ENCODE measurements at regions not wholly inside any gene's neighbourhood (a gene's known extent, or its start where the extent isn't known, plus 50 kb on each side); places are given as distances from the start of the nearest gene placed in this dataset.

DNA sequence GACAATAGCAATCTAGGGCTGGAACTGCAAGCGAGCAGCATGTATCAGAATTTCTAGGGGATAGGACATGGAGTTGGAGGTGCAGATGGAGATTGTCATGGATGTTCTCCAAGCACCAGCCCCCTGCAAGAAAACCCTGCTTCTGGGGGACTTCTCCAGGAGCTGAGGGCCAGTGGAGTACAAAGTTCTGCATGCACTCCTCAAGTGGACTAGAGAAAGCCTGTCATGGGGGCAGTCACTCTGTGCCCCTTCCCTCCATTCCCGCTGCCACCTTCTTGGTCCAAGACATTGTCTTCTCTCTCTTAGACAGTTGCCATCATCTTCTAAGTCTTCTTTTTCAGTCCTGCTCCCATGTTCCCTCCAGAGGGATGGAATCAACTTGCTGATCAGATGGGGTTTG lies 87.9 kb downstream of the AIPL1 start:
- H3K27me3 ChIP-seq (ENCODE audit: control insufficient read depth, insufficient read depth, low read length), result peaks cover 7% of the 10 kb centered on the region
- TF ChIP-seq CTCF (IDR thresholded peaks at IDR 0.05; ENCODE audit: insufficient read depth, low read length, poor library complexity, severe bottlenecking), result no peak

DNA sequence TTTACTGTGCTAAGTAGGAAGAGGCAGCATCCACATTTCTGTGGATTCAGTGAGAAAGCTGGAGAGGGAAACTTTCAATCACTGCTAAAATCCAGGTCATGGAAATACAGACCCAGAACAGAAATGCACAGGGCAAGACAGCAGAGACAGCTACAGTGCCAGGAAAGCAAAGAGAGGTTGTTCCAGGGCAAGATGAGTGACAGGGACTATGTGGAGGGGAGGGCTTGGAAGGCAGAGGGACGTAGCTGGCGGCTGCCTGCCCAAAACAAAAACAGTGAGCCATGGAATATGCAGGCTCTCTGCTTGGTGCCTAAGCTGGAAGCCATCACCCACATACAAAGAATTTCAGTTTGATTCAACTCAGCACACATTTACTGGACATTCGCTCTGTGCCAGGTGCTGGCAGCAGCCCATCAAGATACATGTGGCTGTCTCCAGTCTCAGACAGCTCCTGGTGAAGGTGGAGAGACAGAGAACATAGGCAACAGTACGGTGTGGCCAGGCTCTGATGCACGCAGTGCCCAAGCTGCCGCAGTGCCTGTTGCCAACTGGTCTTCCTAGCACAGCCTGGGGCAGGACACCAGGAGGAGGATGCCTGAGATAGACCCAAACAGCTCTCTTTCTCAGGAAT lies 88.7 kb downstream of the AIPL1 start:
- Histone ChIP-seq H3K4me3 (ENCODE audit: low read depth, low read length) (no peak overlapping the region), H3K27me3 (ENCODE audit: control insufficient read depth, insufficient read depth, low read length) (peaks cover 7% of the 10 kb centered on the region), H3K36me3 (ENCODE audit: control insufficient read depth, insufficient read depth, low read length) (no peaks in the 10 kb centered on the region)
- TF ChIP-seq CTCF (IDR thresholded peaks at IDR 0.05; ENCODE audit: insufficient read depth, low read length, poor library complexity, severe bottlenecking), result no peak
- DNase-seq (ENCODE audit: low read depth), result no peak

More for the DNA sequence above, 87.9 kb downstream of the AIPL1 start:
- H3K36me3 ChIP-seq (ENCODE audit: control insufficient read depth, insufficient read depth, low read length), result no peaks in the 10 kb centered on the region
- DNase-seq (ENCODE audit: low read depth), result no peak
- no peak overlapping the region for H3K4me3 ChIP-seq (ENCODE audit: low read depth, low read length)

DNA sequence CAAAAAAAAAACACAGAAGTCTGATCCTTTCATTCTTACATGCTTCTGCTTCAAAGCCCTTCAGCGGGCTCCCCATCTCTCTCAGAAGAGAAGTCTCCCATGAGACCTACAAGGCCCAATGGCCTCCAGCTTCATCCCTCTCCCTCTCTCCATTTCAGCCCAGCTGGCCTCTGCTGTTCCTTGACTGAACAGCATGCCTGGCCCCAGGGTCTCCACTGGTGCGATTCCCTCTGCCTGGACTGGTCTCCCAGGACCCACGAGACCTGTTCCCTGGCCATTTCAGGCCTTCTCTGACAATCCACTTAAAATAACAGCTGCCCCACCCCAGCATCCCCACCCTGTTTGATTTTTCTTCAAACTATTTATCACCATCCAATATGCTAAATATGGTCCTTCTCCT lies 91.2 kb downstream of the AIPL1 start:
- no peak for TF ChIP-seq CTCF (IDR thresholded peaks at IDR 0.05; ENCODE audit: insufficient read depth, low read length, poor library complexity, severe bottlenecking)
- H3K27me3 ChIP-seq (ENCODE audit: control insufficient read depth, insufficient read depth, low read length), result peaks cover 7% of the 10 kb centered on the region
- DNase-seq (ENCODE audit: low read depth), result no peak
- no peaks in the 10 kb centered on the region for H3K36me3 ChIP-seq (ENCODE audit: control insufficient read depth, insufficient read depth, low read length)
- no peak overlapping the region for H3K4me3 ChIP-seq (ENCODE audit: low read depth, low read length)

DNA sequence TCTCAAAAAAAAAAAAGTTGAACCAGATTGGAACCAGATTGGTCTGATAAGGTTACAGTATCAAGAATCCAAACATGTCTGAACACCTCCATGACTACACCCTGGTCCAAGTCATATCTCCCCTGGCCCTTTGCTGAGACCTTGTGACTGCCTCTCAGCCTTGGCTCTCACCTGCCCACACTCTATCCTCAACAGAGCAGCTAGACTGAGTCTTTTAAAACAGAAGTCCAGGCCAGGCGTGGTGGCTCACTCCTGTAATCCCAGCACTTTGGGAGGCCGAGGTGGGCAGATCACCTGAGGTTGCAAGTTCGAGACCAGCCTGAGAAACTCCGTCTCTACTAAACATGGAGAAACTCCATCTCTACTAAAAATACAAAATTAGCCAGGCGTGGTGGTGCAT lies 91.7 kb downstream of the AIPL1 start:
- H3K27me3 ChIP-seq (ENCODE audit: control insufficient read depth, insufficient read depth, low read length), result peaks cover 7% of the 10 kb centered on the region
- no peaks in the 10 kb centered on the region for H3K36me3 ChIP-seq (ENCODE audit: control insufficient read depth, insufficient read depth, low read length)
- H3K4me3 ChIP-seq (ENCODE audit: low read depth, low read length), result no peak overlapping the region
- DNase-seq (ENCODE audit: low read depth), result no peak
- no peak for TF ChIP-seq CTCF (IDR thresholded peaks at IDR 0.05; ENCODE audit: insufficient read depth, low read length, poor library complexity, severe bottlenecking)

DNA sequence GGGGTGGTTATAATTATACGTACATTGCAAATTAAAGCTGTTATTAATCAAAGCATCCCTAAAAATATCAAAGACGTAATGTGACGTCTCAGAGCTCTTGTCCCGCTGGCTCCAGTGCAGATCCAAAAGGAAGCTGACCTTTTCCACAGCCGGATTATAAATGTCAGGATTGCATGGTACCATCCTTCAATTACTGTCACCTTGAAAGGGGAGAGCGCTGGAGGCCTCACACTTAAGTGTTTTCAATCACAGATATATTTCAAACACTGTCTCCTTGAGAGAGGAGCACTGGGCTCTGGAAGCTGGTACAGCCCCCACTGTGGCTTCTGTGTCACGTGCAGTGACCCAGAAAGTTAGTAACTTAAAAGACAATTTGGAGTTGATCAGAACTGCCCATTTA lies 94.2 kb downstream of the AIPL1 start:
- H3K36me3 ChIP-seq (ENCODE audit: control insufficient read depth, insufficient read depth, low read length), result no peaks in the 10 kb centered on the region
- DNase-seq (ENCODE audit: low read depth), result no peak
- no peaks in the 10 kb centered on the region for H3K27me3 ChIP-seq (ENCODE audit: control insufficient read depth, insufficient read depth, low read length)
- no peak overlapping the region for H3K4me3 ChIP-seq (ENCODE audit: low read depth, low read length)
- no peak for TF ChIP-seq CTCF (IDR thresholded peaks at IDR 0.05; ENCODE audit: insufficient read depth, low read length, poor library complexity, severe bottlenecking)

- Histone ChIP-seq H3K27me3 (ENCODE audit: control insufficient read depth, insufficient read depth, low read length) (no peaks in the 10 kb centered on the region), H3K36me3 (ENCODE audit: control insufficient read depth, insufficient read depth, low read length) (no peaks in the 10 kb centered on the region), H3K4me3 (ENCODE audit: low read depth, low read length) (no peak overlapping the region)
- TF ChIP-seq CTCF (IDR thresholded peaks at IDR 0.05; ENCODE audit: insufficient read depth, low read length, poor library complexity, severe bottlenecking), result no peak
- DNase-seq (ENCODE audit: low read depth), result no peak
These were observed 100.5 kb downstream of the AIPL1 start for GRCh38 chr17:6334386-6334785.
